Activated naive CD8-positive, alpha-beta T cell treated with anti-CD3 and anti-CD28 coated beads, Interleukin-2, amount 50 U/mL, for 24 hours (primary cell): ENCODE measurements at regions not wholly inside any gene's neighbourhood (a gene's known extent, or its start where the extent isn't known, plus 50 kb on each side); places are given as distances from the start of the nearest gene placed in this dataset.

Experiments
- ATAC-seq: fragments of 150-1000 bp; cut with Tn5 transposase; one replicate; pipeline ENCODE4 v1.10.0; 2021
- DNase-seq: peaks from one replicate; pipeline ENCODE4 v3.0.0; 2021
- H3K27ac Mint-ChIP-seq: one replicate; pipeline ENCODE4 v1.8.0; 2021; ENCODE audit warnings: mild to moderate bottlenecking, mixed read lengths
- H3K27me3 Mint-ChIP-seq: one replicate; pipeline ENCODE4 v1.8.0; 2021; ENCODE audit warnings: mixed read lengths
- H3K36me3 Mint-ChIP-seq: one replicate; pipeline ENCODE4 v1.8.0; 2021; ENCODE audit warnings: low read depth, mixed read lengths
- H3K4me1 Mint-ChIP-seq: one replicate; pipeline ENCODE4 v1.8.0; 2021; ENCODE audit warnings: mixed read lengths
- H3K4me3 Mint-ChIP-seq: one replicate; pipeline ENCODE4 v1.8.0; 2021; ENCODE audit warnings: mild to moderate bottlenecking, moderate library complexity, mixed read lengths
- H3K9me3 Mint-ChIP-seq: one replicate; pipeline ENCODE4 v1.8.0; 2021; ENCODE audit warnings: mixed read lengths

DNA sequence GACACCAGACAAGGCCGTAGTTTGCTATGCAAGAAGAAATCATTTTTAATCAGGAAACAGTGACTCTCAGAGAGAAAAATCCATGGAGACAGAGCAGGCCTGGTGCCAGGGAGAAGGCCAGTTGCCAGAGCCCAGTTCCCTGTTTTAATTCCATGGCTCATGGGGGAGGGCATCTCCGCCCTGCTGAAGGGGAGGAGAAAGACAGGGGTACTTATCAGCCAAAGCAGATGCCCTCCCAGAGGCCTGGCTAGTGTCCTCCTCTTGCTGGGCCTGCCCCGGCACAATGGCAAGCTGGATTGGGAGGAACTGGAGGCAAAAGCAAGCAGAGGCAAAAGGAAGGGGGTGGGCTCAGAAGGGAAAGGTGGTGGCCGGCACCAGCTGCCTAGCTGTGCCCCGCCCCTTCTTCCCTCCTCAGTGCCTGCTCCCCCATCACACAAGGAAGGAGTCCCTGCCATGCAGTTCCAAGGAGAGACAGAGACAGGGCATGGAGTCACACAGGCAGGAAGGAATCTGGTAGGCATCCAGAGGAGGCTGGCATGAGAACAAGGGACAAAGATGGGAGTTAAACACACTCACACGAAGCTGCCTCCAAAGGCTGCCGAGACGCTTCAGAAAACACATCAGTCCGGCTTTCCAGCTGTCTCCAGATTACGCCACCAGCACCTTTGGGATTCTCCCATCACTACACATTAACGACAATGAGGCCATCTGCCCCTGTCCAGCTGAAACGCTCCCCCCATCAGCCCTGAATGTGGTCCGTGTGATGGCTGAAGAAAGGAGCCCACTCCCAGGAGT lies 591.8 kb downstream of the BUD13 start:
- H3K27me3 Mint-ChIP-seq: no peaks in the 10 kb centered on the region
- DNase-seq (no peak), ATAC-seq (no peak)

DNA sequence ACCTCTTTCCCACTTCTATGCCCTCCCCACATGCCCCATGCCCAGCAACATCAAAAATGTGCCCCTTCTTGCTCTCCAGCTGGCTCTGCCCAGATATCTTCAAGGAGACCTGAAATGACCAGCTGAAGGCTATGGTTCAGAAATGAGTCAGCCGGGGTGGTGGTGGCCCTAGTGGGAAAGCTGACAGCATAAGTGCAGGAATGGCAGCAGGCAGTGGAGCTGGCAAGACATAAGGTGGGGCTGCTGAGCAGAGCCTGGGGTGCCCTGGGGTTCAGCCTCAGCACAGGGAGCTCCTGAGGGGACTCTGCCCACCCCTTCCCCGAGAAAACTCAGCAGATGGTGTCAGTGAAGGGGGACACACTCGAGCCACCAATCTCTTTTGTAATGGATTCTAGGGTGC lies 593.4 kb downstream of the BUD13 start:
- Mint-ChIP-seq H3K36me3 (no peaks in the 10 kb centered on the region), H3K4me1 (no peaks in the 10 kb centered on the region), H3K27ac (no peak overlapping the region), H3K27me3 (no peaks in the 10 kb centered on the region), H3K4me3 (no peak overlapping the region), H3K9me3 (no peaks in the 10 kb centered on the region)
- ATAC-seq (no peak), DNase-seq (no peak)

More for the DNA sequence above, 591.8 kb downstream of the BUD13 start:
- no peaks in the 10 kb centered on the region for H3K9me3 Mint-ChIP-seq
- no peak overlapping the region for H3K4me3 Mint-ChIP-seq
- H3K4me1 Mint-ChIP-seq: no peaks in the 10 kb centered on the region
- no peaks in the 10 kb centered on the region for H3K36me3 Mint-ChIP-seq
- H3K27ac Mint-ChIP-seq: no peak overlapping the region

DNA sequence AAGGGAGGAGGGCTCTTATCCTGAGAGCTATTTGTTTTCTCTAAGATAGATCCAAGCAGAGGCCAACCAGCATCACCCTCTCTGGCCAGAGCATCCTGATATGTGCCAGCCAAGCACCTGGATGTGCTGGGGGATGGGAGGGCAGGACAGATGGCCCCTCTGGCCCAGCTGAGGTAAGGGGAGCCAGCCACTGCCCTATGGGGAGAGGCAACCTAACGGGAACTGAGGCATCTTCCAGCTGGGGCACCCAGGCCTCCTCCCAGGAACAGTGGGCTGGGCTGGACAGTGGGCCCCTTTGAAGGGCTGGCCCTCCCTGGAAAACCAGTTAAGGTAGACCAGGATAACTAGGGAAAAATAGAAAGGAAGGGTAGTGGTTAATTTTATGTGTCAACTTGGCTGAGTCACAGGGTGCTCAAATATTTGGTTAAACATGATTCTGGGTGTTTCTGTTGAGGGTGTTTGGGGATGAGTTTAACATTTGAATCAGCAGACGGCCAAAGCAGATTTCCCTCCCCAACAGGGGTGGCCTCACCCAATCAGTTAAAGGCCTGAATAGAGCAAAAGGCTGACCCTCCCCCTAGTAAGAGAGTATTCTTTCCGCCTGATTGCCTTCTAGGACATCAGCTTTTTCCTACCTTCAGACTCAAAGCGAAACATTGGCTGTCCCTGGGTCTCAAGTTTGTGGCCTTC lies 595.1 kb downstream of the BUD13 start:
- DNase-seq (no peak), ATAC-seq (no peak)
- no peaks in the 10 kb centered on the region for H3K4me1 Mint-ChIP-seq
- H3K9me3 Mint-ChIP-seq: no peaks in the 10 kb centered on the region
- H3K36me3 Mint-ChIP-seq: no peaks in the 10 kb centered on the region
- H3K27ac Mint-ChIP-seq: no peak overlapping the region
- no peaks in the 10 kb centered on the region for H3K27me3 Mint-ChIP-seq
- H3K4me3 Mint-ChIP-seq: no peak overlapping the region

DNA sequence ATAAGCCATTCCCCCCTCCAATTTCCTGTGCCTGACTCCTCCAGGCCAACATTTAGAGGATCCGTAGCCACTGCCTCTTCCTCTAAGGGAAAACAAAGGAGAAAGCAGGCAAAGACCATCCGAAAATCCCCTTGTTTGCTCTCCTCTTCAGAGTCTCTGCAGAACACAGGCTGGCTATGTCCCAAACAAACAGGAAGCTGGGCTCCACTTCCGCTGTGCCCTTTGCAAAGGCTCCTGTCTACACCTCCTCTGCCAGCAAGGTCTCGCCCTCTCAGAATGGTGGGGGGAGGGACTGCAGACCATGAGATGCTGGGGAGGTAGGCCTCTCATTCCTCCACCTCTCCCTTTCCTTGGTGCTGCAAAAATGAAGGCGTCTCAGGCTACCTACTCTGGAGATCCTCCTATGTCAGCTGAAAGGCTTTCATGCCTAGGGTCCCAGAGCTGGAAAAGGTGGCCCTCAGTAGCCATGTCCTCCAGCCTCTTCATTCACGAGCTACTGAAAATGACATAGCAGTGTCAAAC lies 596.2 kb downstream of the BUD13 start:
- no peaks in the 10 kb centered on the region for H3K36me3 Mint-ChIP-seq
- H3K4me1 Mint-ChIP-seq: no peaks in the 10 kb centered on the region
- H3K4me3 Mint-ChIP-seq: no peak overlapping the region
- no peak overlapping the region for H3K27ac Mint-ChIP-seq
- no peaks in the 10 kb centered on the region for H3K27me3 Mint-ChIP-seq
- no peaks in the 10 kb centered on the region for H3K9me3 Mint-ChIP-seq
- DNase-seq (no peak), ATAC-seq (no peak)

DNA sequence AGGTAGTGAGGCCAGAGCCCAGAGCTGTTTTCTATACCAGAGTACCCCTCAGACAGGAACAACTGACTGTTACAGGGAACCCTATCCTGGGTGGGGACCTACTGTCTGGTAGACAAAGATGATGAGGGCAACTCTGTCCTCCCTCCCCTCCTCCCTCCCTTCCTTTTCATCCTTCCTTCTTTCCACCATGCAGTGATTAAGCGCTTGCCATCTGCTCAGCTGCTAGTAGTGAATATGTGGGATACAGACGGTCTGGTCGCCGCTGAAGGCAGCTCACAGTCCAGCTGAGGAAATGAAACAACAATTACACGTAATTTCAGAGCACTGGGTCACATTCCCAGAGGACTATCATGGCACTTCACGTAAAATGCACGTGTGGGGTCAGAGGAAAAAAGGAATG lies 597.1 kb downstream of the BUD13 start:
- no peaks in the 10 kb centered on the region for H3K36me3 Mint-ChIP-seq
- H3K27ac Mint-ChIP-seq: no peak overlapping the region
- H3K4me3 Mint-ChIP-seq: no peak overlapping the region

DNA sequence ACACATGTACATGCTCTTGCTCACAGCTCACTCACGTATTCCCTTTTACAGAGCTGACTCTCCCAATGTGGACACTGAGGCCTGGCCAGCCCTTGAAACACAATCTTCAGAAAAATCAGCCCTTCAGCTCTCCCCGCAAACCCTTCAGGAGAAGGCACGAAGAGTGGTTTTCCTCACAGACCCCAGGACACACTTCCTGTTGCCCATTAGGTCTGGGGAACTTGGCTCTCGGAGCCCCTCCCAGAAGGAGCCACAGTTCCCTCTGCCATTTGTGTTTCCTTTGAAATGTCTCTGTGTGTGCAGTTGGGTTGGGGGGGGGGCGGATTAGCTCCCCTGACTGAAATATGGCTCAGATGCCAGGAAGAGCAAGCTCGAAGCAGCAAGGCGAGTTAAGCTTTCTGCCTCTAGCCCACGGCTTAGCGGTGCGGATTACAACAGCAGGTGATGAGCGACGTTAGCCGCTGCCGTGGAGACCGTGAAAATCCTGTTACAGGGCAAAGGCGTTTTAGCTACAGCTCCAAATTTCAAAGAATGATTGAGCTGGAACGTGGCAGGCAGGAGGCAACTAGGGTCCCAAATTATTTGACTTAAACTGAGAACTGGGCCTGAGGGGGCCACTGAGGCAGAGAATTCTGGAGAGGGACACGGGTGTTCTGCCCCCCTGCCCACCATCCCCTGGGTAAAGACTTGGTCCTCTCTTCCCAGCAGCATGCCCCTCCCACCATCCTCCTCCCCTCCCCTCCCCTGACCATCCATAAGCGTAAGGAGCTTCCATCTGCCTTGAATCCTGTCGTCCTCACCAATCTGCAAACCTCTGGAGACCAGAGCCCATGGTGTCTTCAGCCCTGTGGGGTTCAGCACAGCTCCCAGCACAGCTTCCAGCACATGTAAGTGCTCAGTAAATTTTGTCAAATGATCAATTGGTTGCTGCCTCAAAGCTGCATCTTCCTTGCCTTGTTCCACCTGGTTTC lies 598.6 kb downstream of the BUD13 start:
- Mint-ChIP-seq H3K4me3 (no peak overlapping the region), H3K9me3 (no peaks in the 10 kb centered on the region), H3K27ac (no peak overlapping the region), H3K4me1 (no peaks in the 10 kb centered on the region), H3K27me3 (no peaks in the 10 kb centered on the region), H3K36me3 (no peaks in the 10 kb centered on the region)
- DNase-seq (no peak), ATAC-seq (no peak)

More for the DNA sequence above, 597.1 kb downstream of the BUD13 start:
- no peaks in the 10 kb centered on the region for H3K4me1 Mint-ChIP-seq
- H3K9me3 Mint-ChIP-seq: no peaks in the 10 kb centered on the region
- H3K27me3 Mint-ChIP-seq: no peaks in the 10 kb centered on the region
- ATAC-seq (no peak), DNase-seq (no peak)

DNA sequence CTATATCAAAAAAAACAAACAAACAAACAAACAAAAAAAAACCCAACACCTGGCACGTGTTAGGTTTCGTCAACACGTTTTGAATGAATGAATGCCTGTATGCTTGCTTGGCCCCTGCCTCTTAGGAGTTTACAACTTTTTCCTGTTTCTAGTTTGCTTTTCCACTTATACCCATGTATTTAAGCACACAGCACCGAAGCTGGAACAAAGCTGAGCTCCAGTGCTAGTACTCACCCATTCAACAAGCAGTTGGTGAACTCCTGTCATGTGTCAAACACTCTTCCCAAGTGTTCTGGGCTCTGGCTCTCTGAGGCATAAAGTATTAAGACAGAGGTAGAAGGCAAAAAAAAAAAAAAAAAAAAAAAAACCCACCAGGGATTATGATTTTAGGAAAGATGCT lies 599.3 kb downstream of the BUD13 start:
- no peak overlapping the region for H3K27ac Mint-ChIP-seq
- ATAC-seq (no peak), DNase-seq (no peak)
- no peaks in the 10 kb centered on the region for H3K4me1 Mint-ChIP-seq
- H3K9me3 Mint-ChIP-seq: no peaks in the 10 kb centered on the region
- H3K4me3 Mint-ChIP-seq: no peak overlapping the region
- H3K27me3 Mint-ChIP-seq: no peaks in the 10 kb centered on the region
- no peaks in the 10 kb centered on the region for H3K36me3 Mint-ChIP-seq

DNA sequence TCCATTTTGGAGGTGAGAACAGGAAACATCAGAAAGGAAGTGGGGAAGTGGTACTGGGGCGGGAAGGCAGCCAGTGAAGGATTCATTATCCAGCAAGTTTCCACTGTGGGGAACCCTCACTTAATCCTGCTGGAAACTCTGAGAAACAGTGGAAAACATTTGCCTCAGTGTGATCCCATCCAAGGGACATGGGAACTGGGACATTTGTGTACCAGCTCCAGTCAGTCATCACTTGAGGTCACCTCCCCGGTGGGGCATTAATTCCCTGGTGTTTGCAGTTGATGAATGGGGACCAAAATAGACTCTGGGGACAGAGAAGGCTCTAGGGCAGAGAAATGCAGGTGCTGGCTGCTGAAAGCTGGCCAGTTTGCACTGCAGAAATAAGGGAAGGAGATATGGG lies 599.9 kb downstream of the BUD13 start:
- ATAC-seq (no peak), DNase-seq (no peak)
- no peaks in the 10 kb centered on the region for H3K4me1 Mint-ChIP-seq
- no peak overlapping the region for H3K27ac Mint-ChIP-seq
- no peaks in the 10 kb centered on the region for H3K27me3 Mint-ChIP-seq
- no peaks in the 10 kb centered on the region for H3K9me3 Mint-ChIP-seq
- H3K36me3 Mint-ChIP-seq: no peaks in the 10 kb centered on the region
- H3K4me3 Mint-ChIP-seq: no peak overlapping the region

DNA sequence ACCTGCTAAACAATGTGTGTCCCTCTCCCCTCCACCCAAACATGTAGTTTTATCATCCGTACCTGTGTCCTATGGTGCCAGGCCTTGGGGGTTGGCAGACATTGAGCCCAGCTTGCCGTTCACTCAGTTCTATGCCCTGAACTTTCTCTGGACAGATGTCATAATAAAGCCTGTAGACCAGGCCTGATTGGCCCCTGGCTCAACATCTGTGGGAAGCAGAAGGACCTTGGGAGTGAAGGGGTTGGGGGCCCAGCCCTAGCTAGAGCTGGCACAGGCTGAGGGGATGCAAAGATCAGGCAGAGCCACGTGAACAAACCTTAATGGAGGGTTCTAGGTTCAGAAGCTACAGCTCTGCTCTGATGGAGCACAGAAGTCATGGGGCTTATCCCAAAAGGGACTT lies 600.6 kb downstream of the BUD13 start:
- ATAC-seq: no peak
- H3K4me1 Mint-ChIP-seq: no peaks in the 10 kb centered on the region
- no peak for DNase-seq
- no peak overlapping the region for H3K27ac Mint-ChIP-seq
- no peaks in the 10 kb centered on the region for H3K9me3 Mint-ChIP-seq
- no peak overlapping the region for H3K4me3 Mint-ChIP-seq
- H3K36me3 Mint-ChIP-seq: no peaks in the 10 kb centered on the region
- no peaks in the 10 kb centered on the region for H3K27me3 Mint-ChIP-seq

DNA sequence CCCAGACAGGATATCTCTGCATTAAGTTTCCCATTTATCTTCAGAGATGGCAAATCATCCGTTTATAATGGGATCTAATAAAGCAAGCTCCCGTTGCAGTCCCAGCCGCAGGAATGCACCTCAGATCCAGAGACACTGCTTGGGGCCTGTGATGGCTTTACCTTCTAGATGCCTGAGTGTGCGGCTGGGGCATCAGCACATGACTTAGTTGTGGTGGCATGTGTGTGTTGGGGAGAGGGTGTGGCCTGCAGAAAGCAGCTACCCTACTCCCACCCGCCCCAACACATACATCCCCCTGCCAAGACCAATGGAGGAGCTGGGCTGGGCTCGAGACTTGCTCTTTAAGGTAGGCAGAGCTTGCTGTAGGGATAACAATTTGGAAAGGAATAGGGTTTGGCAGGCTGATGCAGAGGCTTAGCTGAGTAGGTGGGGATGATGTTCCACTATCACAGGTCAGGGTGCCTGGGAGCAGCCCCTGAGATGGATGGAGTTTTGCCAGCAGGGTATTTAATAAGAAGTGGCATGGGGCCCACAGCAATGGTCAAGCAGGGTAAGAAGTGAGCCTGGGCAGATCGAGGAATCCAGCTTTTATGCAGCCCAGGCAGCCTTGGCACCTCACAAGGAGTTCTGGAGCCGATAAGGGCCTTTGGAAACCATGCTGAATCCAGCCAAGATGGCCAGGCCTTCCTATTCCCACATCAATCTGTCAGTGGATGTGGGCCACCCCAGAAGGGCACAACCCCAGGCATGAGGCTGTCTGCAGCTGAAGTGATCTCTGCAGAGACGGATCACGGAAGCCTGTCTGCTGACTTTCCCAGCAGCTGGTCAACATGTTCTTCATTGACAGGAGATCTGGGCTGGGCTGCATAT lies 601.3 kb downstream of the BUD13 start:
- Mint-ChIP-seq H3K4me1 (no peaks in the 10 kb centered on the region), H3K36me3 (no peaks in the 10 kb centered on the region), H3K9me3 (no peaks in the 10 kb centered on the region), H3K4me3 (no peak overlapping the region), H3K27me3 (no peaks in the 10 kb centered on the region), H3K27ac (no peak overlapping the region)
- DNase-seq (no peak), ATAC-seq (no peak)

DNA sequence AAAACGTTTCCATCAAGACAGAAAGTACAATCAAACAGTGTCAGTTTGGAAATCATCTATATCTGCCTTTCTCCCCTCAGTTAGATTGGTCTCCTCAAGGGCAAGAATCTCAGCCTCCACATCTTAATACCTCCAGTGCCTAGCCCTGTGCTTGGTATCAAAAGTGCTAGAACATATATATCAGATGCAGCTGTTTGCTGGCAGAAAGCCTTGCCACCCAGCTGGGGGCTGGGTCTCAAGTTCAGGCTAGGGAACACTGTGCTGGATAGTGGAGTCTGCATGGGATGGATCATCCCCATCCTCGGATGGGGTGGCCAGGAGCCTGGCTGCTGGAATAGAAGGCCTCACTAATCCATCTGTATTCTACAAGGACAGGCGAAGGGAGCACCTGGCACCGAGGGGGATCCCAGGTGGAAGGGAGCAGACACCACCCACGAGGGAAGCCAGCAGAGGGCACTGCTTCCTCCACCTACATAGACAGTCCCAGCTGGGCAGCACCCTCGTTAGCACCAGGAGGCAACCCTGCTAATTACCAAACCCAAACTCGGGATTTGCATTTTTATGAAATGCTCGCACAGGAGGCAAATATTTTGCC lies 602.2 kb downstream of the BUD13 start:
- no peak overlapping the region for H3K27ac Mint-ChIP-seq
- H3K27me3 Mint-ChIP-seq: peaks cover 3% of the 10 kb centered on the region
- no peak for ATAC-seq
- H3K4me1 Mint-ChIP-seq: no peaks in the 10 kb centered on the region
- no peak overlapping the region for H3K4me3 Mint-ChIP-seq
- no peak for DNase-seq
- no peaks in the 10 kb centered on the region for H3K36me3 Mint-ChIP-seq
- no peaks in the 10 kb centered on the region for H3K9me3 Mint-ChIP-seq

DNA sequence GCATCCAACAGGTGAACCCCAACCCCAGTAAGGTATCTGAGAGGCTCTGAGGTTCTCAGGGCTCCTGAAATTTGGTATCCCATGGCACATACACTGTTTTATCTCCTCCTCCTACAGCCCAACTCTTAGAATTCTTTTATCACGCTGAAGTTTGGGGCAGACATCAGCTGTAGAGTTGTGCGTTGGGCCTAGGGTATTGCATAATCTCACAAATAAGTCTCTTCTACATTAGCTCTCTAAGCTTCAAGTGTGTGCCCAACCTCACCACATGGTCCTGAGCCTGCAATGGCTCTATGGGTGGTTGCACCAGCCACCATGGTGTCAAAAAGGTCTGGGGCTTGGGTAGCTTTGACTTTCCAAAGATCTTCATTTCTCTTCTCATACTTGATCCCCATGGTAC lies 603.0 kb downstream of the BUD13 start:
- Mint-ChIP-seq H3K27me3 (peaks cover 3% of the 10 kb centered on the region), H3K9me3 (no peaks in the 10 kb centered on the region), H3K36me3 (no peaks in the 10 kb centered on the region), H3K27ac (no peak overlapping the region), H3K4me1 (no peaks in the 10 kb centered on the region), H3K4me3 (no peak overlapping the region)
- no peak for DNase-seq
- no peak for ATAC-seq

DNA sequence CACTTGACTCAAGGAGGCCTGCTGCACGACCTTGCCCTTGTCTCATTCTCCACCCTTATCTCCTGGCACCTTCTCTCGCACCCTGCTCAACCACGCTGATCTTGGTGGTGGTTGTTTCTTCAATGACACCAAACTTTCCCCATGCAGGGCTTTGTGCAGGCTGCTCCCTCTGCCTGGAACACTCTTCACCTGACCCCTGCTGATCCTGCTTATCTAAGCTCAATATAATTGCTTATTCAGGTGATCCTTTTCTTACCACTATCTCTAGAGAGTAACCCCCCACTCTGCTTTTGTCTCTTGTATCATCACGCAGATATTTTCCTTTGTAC lies 604.4 kb downstream of the BUD13 start:
- H3K27ac Mint-ChIP-seq: no peak overlapping the region
- ATAC-seq (no peak), DNase-seq (no peak)
- no peaks in the 10 kb centered on the region for H3K36me3 Mint-ChIP-seq
- H3K4me3 Mint-ChIP-seq: no peak overlapping the region
- H3K9me3 Mint-ChIP-seq: no peaks in the 10 kb centered on the region
- peaks cover 4% of the 10 kb centered on the region for H3K27me3 Mint-ChIP-seq
- no peaks in the 10 kb centered on the region for H3K4me1 Mint-ChIP-seq
